ENCODE measurements at regions not wholly inside any gene's neighbourhood (a gene's known extent, or its start where the extent isn't known, plus 50 kb on each side); places are given as distances from the start of the nearest gene placed in this dataset.
"Not testable (repeated sequence)": the region's sequence is repeated elsewhere in the genome, so short reads cannot be mapped to it uniquely, and the experiment has no call there.

GRCh38 chr6:139887275-139887674, 512.8 kb upstream of the CITED2 start:
- DNase-seq: no peak

GRCh38 chr6:139886396-139886795, 511.9 kb upstream of the CITED2 start:
- no peak for DNase-seq

- no peak for DNase-seq
These were observed 511.5 kb upstream of the CITED2 start for GRCh38 chr6:139885909-139886308.

GRCh38 chr6:139883776-139884175, 509.3 kb upstream of the CITED2 start:
- no peak for DNase-seq

- no peak for DNase-seq
These were observed 508.7 kb upstream of the CITED2 start for GRCh38 chr6:139882977-139883728.

- no peak for DNase-seq
These were observed 507.8 kb upstream of the CITED2 start for GRCh38 chr6:139882234-139882633.

DNA sequence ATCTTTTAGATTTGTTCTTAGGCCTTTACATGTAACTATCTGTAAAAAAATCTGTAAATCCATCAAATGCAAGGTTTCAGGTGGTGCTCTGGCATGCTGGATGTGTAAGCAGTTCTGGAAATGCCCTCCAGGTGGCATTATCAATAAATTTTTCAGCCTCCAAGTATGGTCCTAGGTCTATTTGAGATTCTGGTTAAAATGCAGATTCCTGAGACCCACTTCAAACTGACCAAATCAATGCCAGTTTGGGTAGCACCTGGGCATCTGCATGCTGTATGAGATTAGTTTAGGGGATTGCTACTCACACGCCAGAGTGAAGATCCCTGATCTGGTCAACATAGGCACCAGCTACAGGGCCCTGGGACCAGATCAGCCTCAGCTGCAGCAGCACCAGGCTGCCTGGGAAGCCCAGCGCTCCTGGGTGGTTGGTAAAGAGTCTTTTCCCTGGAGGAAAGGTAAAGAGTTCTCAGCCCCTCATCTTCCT, 507.3 kb upstream of the CITED2 start:
- no peak for DNase-seq

GRCh38 chr6:139881236-139881635, 506.8 kb upstream of the CITED2 start:
- no peak for DNase-seq

DNA sequence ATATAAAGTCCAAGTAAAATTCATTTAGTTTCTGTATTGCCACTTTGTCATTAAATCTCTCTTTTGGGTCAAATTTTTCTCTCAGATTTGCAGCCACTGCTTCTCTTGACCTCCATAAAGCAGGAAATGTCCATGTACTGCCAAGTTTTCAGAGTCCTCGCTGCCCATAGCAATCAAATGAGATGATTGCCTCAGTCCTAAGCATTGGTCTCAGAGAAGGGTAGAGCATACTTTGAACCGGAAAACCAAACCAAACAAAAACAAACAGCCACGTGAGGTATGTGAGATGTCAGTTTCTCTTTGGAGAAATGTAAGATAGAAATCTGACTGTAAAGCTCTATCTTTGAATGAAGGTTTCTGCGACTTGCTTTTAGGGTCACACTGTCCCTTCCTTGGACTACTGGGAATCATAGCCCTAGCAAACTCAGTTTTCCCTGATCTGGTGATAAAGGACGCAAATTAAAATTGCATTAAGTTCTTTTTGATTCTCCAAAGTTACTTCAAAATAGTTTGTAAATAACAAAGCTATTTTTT, 505.4 kb upstream of the CITED2 start:
- DNase-seq: no peak

- not testable (repeated sequence) for DNase-seq
These were observed 504.8 kb upstream of the CITED2 start for GRCh38 chr6:139879241-139879640.

GRCh38 chr6:139877828-139878405, 503.5 kb upstream of the CITED2 start:
- no peak for DNase-seq

- no peak for DNase-seq
These were observed 498.2 kb upstream of the CITED2 start for GRCh38 chr6:139872665-139873064.

GRCh38 chr6:139871803-139872510, 497.5 kb upstream of the CITED2 start:
- DNase-seq: no peak

- DNase-seq: no peak
These were observed 496.8 kb upstream of the CITED2 start for GRCh38 chr6:139871165-139871710.

GRCh38 chr6:139868576-139868975, 494.1 kb upstream of the CITED2 start:
- no peak for DNase-seq

- no peak for DNase-seq
These were observed 489.5 kb upstream of the CITED2 start for GRCh38 chr6:139863964-139864363.

DNA sequence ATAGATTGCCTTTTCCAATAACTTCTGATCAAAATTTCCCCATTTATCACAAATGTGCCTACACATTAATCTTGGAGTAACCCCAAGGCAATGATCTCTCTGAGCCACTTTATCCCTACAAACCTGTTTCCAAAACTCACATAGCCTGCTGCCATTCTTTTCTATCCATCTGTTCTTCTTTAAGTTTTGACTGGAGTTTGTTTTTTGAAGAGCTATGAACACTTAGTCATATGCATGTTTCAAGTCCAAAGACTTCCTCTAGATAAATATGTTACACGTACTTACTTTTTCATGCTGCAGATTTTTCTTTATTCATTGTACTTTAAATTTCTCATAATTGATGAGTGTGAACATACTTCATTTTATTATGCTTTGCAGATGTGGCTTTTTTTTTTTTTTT, 488.9 kb upstream of the CITED2 start:
- no peak for DNase-seq

- no peak for DNase-seq
These were observed 487.9 kb upstream of the CITED2 start for GRCh38 chr6:139862311-139862710.

- DNase-seq: no peak
These were observed 485.8 kb upstream of the CITED2 start for GRCh38 chr6:139860203-139860602.

DNA sequence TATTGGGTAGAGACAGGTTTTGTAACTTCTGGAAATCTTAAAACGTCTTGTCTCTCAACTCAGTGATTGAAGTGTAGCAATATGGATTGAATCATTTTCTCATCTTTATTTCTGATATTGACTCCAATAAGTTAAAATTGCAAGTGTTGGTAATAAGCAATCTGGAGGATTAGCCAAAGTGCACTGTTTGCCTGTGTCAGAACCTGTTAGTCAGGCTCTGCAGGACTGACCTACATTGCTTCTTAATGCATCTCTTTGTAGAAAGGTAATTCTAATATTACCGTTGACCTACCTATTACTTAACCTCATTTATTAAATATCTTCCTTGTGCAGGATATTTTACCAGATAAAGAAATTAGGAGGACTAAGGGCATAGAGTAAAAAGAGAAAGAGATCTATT, 484.0 kb upstream of the CITED2 start:
- no peak for DNase-seq

DNA sequence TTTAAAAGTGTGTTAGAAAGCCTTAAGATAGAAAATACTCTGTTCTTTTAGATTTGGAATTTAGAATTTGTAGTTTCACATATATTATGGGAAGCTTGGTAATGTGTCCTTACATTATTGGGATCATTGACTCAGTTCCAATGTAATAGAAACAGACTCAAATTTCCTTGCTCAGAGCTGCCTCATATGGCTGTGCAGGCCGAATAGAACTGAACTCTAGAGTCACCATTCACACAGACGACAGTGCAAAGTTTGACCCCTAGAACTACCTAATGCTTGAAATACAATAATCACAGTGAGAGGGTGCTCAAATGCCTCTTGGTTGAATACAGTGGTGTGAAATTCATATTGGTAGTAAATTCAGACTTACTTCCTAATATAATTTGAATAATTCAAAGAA, 482.7 kb upstream of the CITED2 start:
- no peak for DNase-seq

DNA sequence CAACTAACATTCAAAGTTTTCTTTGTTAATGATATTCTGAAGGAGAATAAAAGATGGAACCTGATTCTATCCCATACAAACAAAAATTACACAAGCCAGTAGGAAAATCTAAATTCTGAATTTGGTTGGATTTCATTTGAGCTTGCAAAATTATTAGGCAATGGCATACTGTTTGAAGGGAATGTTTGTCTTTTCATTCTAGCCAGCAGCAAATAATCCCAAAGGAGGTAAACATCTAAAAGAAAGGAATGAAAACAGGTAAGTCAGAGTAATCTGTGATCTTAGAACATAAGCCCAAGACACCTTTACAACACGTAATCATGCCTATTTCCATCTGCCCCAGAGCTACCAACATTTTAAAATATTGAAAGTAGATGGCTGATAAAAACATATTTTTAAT, 482.1 kb upstream of the CITED2 start:
- no peak for DNase-seq
